ENCODE measurements at regions not wholly inside any gene's neighbourhood (a gene's known extent, or its start where the extent isn't known, plus 50 kb on each side); places are given as distances from the start of the nearest gene placed in this dataset.

DNA sequence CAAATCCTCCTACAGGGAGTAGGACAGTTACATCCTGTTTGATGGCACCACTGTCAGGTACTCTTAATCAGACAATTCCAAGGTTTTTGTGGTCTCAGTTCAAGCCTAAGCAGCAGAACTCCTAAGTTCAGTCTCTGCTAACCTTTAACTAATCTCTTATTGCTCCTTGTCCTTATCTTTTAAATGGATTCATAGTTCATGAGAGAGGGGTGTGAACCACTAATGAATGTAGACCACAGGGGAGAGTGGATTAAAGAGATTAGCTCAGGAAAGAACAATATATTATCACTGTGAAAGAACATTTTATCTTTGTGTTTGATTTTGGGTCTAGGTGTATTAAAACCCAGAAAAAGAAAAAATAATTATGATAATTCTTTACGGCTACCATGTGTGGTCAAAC, 168.9 kb downstream of the DCK start:
- BruUV-seq (replicated peaks): no TSS peak
- H3K27me3 ChIP-seq (replicated peaks in 1 of 2; ENCODE audit: control insufficient read depth in 2 of 2, insufficient read depth in 2 of 2, low read length in 1 of 2): no peaks in the 10 kb centered on the region

More for the DNA sequence above, 168.9 kb downstream of the DCK start:
- Histone ChIP-seq H3K4me2 (ENCODE audit: control insufficient read depth, insufficient read depth) (no peak overlapping the region), H3K9me3 (replicated peaks; ENCODE audit: control insufficient read depth, insufficient read depth, low read length) (no peaks in the 10 kb centered on the region), H4K20me1 (ENCODE audit: control insufficient read depth, insufficient read depth) (no peaks in the 10 kb centered on the region), H2AFZ (ENCODE audit: control insufficient read depth, low read depth, low read length) (no peak overlapping the region), H3K4me1 (ENCODE audit: control insufficient read depth, insufficient read depth, low read length) (no peaks in the 10 kb centered on the region), H3K9ac (ENCODE audit: control insufficient read depth, insufficient read depth, low read length) (no peak overlapping the region), H3K79me2 (ENCODE audit: control insufficient read depth, insufficient read depth, low read length) (no peaks in the 10 kb centered on the region), H3K4me3 (no peak overlapping the region), H3K36me3 (ENCODE audit: control insufficient read depth in 2 of 2, insufficient read depth in 2 of 2, low read length in 1 of 2) (no peaks in the 10 kb centered on the region), H3K27ac (ENCODE audit: control insufficient read depth, insufficient read depth) (no peak overlapping the region)
- 95% methylated on average over 1 of the region's 1 CpG for WGBS (ENCODE audit: insufficient coverage, insufficient replicate concordance, low lambda C conversion rate, missing lambda C conversion rate)
- ChIA-PET SMC1A (ENCODE audit: uncharacterized antibody, unreplicated experiment) (no interaction called here), CTCF (no interaction called here), POLR2A (no interaction called here), RAD21 (ENCODE audit: unreplicated experiment) (no interaction called here)
- DNase-seq (ENCODE audit: low read depth, low spot score): no peak
- TF ChIP-seq POU2F2 (IDR thresholded peaks at IDR 0.05; ENCODE audit: borderline replicate concordance, low read depth, low read length) (no peak), POLR2A (IDR thresholded peaks at IDR 0.05; ENCODE audit: low read depth, low read length) (no peak), SUPT20H (IDR thresholded peaks at IDR 0.05; ENCODE audit: borderline replicate concordance, control insufficient read depth, low read depth, low read length) (no peak), IKZF2 (IDR thresholded peaks at IDR 0.05) (no peak), ZNF24 (IDR thresholded peaks at IDR 0.05) (no peak), ZNF384 (IDR thresholded peaks at IDR 0.05; ENCODE audit: borderline replicate concordance, low read depth, low read length) (no peak)
- TF ChIP-seq, protein P1, sequence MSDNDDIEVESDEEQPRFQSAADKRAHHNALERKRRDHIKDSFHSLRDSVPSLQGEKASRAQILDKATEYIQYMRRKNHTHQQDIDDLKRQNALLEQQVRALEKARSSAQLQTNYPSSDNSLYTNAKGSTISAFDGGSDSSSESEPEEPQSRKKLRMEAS (IDR thresholded peaks at IDR 0.05; ENCODE audit: low read depth, low read length): no peak
- TF ChIP-seq, protein P2, sequence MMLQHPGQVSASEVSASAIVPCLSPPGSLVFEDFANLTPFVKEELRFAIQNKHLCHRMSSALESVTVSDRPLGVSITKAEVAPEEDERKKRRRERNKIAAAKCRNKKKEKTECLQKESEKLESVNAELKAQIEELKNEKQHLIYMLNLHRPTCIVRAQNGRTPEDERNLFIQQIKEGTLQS (IDR thresholded peaks at IDR 0.05; ENCODE audit: borderline replicate concordance, extremely low read depth, low read depth, low read length): no peak
- TF ChIP-seq, protein P3, sequence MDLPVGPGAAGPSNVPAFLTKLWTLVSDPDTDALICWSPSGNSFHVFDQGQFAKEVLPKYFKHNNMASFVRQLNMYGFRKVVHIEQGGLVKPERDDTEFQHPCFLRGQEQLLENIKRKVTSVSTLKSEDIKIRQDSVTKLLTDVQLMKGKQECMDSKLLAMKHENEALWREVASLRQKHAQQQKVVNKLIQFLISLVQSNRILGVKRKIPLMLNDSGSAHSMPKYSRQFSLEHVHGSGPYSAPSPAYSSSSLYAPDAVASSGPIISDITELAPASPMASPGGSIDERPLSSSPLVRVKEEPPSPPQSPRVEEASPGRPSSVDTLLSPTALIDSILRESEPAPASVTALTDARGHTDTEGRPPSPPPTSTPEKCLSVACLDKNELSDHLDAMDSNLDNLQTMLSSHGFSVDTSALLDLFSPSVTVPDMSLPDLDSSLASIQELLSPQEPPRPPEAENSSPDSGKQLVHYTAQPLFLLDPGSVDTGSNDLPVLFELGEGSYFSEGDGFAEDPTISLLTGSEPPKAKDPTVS (IDR thresholded peaks at IDR 0.05; ENCODE audit: low read depth, low read length): no peak
- no peak for ATAC-seq
- no peak for FAIRE-seq
- intact Hi-C loops (cut with micrococcal nuclease; ENCODE audit: unreplicated experiment): no loop called here
- in situ Hi-C loops (cut with MboI): no loop called here
